ENCODE measurements at regions not wholly inside any gene's neighbourhood (a gene's known extent, or its start where the extent isn't known, plus 50 kb on each side); places are given as distances from the start of the nearest gene placed in this dataset.

DNA sequence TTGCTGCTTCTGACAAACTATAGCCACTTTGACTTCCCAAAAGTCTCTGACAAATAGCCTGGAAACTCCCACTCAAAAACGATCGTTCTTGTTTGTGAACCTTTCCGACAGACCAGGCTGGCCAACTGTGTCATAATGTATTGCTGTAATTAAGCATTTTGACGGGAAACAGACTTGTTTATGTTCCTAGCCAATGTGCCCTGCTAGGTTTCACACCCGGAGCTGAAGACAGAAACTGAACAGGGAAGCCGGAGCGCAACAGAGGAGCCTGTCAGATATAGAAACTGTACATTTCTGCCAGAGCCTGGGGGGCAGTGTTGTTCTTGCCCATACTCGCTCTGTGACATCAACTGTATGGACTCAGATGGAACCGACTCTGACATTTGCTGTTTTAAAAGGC lies 55.3 kb upstream of the C7orf33 start:
- Mint-ChIP-seq H3K36me3 (ENCODE audit: low read depth) (no peaks in the 10 kb centered on the region), H3K4me1 (no peaks in the 10 kb centered on the region), H3K4me3 (no peak overlapping the region), H3K27me3 (ENCODE audit: insufficient read depth, low read depth, poor library complexity) (no peaks in the 10 kb centered on the region), H3K9me3 (peaks cover 2% of the 10 kb centered on the region; the same call in 1 of the 3 replicates), H3K27ac (no peak overlapping the region)
- DNase-seq (ENCODE audit: low spot score) (no peak), ATAC-seq (no peak)
- H3K36me3 ChIP-seq (ENCODE audit: insufficient read depth), result no peaks in the 10 kb centered on the region
- H3K9me2 ChIP-seq (ENCODE audit: insufficient read depth), result no peaks in the 10 kb centered on the region
- no peaks in the 10 kb centered on the region for H3K27me3 ChIP-seq (ENCODE audit: insufficient read depth)
- no peaks in the 10 kb centered on the region for H4K20me1 ChIP-seq (replicated peaks; ENCODE audit: insufficient read depth)
- TF ChIP-seq, protein P1, sequence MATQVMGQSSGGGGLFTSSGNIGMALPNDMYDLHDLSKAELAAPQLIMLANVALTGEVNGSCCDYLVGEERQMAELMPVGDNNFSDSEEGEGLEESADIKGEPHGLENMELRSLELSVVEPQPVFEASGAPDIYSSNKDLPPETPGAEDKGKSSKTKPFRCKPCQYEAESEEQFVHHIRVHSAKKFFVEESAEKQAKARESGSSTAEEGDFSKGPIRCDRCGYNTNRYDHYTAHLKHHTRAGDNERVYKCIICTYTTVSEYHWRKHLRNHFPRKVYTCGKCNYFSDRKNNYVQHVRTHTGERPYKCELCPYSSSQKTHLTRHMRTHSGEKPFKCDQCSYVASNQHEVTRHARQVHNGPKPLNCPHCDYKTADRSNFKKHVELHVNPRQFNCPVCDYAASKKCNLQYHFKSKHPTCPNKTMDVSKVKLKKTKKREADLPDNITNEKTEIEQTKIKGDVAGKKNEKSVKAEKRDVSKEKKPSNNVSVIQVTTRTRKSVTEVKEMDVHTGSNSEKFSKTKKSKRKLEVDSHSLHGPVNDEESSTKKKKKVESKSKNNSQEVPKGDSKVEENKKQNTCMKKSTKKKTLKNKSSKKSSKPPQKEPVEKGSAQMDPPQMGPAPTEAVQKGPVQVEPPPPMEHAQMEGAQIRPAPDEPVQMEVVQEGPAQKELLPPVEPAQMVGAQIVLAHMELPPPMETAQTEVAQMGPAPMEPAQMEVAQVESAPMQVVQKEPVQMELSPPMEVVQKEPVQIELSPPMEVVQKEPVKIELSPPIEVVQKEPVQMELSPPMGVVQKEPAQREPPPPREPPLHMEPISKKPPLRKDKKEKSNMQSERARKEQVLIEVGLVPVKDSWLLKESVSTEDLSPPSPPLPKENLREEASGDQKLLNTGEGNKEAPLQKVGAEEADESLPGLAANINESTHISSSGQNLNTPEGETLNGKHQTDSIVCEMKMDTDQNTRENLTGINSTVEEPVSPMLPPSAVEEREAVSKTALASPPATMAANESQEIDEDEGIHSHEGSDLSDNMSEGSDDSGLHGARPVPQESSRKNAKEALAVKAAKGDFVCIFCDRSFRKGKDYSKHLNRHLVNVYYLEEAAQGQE (IDR thresholded peaks at IDR 0.05; ENCODE audit: unreplicated experiment), result no peak
- TF ChIP-seq JUNB (IDR thresholded peaks at IDR 0.05; ENCODE audit: unreplicated experiment) (no peak), EZH2 (IDR thresholded peaks at IDR 0.05; ENCODE audit: low read depth, unreplicated experiment) (no peak), ZNF114 (CRISPR knock-in tag; IDR thresholded peaks at IDR 0.05) (no peak), NANOG (IDR thresholded peaks at IDR 0.05; ENCODE audit: borderline replicate concordance) (no peak), CREB1 (CRISPR knock-in tag; IDR thresholded peaks at IDR 0.05; ENCODE audit: low read depth) (no peak), STAT1 (IDR thresholded peaks at IDR 0.05; ENCODE audit: unreplicated experiment) (no peak), EZH2phosphoT487 (IDR thresholded peaks at IDR 0.05; ENCODE audit: unreplicated experiment) (no peak), ZNF331 (CRISPR knock-in tag; IDR thresholded peaks at IDR 0.05; ENCODE audit: low read depth) (no peak), POLR2AphosphoS5 (IDR thresholded peaks at IDR 0.05; ENCODE audit: low read depth) (no peak)
- TF ChIP-seq, protein P2, sequence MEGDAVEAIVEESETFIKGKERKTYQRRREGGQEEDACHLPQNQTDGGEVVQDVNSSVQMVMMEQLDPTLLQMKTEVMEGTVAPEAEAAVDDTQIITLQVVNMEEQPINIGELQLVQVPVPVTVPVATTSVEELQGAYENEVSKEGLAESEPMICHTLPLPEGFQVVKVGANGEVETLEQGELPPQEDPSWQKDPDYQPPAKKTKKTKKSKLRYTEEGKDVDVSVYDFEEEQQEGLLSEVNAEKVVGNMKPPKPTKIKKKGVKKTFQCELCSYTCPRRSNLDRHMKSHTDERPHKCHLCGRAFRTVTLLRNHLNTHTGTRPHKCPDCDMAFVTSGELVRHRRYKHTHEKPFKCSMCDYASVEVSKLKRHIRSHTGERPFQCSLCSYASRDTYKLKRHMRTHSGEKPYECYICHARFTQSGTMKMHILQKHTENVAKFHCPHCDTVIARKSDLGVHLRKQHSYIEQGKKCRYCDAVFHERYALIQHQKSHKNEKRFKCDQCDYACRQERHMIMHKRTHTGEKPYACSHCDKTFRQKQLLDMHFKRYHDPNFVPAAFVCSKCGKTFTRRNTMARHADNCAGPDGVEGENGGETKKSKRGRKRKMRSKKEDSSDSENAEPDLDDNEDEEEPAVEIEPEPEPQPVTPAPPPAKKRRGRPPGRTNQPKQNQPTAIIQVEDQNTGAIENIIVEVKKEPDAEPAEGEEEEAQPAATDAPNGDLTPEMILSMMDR (conservative IDR thresholded peaks at IDR 0.05; ENCODE audit: low read depth in 2 of 2), result no peak
- TF ChIP-seq, protein P3, sequence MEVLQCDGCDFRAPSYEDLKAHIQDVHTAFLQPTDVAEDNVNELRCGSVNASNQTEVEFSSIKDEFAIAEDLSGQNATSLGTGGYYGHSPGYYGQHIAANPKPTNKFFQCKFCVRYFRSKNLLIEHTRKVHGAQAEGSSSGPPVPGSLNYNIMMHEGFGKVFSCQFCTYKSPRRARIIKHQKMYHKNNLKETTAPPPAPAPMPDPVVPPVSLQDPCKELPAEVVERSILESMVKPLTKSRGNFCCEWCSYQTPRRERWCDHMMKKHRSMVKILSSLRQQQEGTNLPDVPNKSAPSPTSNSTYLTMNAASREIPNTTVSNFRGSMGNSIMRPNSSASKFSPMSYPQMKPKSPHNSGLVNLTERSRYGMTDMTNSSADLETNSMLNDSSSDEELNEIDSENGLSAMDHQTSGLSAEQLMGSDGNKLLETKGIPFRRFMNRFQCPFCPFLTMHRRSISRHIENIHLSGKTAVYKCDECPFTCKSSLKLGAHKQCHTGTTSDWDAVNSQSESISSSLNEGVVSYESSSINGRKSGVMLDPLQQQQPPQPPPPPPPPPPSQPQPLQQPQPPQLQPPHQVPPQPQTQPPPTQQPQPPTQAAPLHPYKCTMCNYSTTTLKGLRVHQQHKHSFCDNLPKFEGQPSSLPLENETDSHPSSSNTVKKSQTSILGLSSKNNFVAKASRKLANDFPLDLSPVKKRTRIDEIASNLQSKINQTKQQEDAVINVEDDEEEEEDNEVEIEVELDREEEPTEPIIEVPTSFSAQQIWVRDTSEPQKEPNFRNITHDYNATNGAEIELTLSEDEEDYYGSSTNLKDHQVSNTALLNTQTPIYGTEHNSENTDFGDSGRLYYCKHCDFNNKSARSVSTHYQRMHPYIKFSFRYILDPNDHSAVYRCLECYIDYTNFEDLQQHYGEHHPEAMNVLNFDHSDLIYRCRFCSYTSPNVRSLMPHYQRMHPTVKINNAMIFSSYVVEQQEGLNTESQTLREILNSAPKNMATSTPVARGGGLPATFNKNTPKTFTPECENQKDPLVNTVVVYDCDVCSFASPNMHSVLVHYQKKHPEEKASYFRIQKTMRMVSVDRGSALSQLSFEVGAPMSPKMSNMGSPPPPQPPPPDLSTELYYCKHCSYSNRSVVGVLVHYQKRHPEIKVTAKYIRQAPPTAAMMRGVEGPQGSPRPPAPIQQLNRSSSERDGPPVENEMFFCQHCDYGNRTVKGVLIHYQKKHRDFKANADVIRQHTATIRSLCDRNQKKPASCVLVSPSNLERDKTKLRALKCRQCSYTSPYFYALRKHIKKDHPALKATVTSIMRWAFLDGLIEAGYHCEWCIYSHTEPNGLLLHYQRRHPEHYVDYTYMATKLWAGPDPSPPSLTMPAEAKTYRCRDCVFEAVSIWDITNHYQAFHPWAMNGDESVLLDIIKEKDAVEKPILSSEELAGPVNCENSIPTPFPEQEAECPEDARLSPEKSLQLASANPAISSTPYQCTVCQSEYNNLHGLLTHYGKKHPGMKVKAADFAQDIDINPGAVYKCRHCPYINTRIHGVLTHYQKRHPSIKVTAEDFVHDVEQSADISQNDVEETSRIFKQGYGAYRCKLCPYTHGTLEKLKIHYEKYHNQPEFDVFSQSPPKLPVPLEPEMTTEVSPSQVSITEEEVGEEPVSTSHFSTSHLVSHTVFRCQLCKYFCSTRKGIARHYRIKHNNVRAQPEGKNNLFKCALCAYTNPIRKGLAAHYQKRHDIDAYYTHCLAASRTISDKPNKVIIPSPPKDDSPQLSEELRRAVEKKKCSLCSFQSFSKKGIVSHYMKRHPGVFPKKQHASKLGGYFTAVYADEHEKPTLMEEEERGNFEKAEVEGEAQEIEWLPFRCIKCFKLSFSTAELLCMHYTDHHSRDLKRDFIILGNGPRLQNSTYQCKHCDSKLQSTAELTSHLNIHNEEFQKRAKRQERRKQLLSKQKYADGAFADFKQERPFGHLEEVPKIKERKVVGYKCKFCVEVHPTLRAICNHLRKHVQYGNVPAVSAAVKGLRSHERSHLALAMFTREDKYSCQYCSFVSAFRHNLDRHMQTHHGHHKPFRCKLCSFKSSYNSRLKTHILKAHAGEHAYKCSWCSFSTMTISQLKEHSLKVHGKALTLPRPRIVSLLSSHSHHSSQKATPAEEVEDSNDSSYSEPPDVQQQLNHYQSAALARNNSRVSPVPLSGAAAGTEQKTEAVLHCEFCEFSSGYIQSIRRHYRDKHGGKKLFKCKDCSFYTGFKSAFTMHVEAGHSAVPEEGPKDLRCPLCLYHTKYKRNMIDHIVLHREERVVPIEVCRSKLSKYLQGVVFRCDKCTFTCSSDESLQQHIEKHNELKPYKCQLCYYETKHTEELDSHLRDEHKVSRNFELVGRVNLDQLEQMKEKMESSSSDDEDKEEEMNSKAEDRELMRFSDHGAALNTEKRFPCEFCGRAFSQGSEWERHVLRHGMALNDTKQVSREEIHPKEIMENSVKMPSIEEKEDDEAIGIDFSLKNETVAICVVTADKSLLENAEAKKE (CRISPR knock-in tag; IDR thresholded peaks at IDR 0.05), result no peak
- TF ChIP-seq, protein P4, sequence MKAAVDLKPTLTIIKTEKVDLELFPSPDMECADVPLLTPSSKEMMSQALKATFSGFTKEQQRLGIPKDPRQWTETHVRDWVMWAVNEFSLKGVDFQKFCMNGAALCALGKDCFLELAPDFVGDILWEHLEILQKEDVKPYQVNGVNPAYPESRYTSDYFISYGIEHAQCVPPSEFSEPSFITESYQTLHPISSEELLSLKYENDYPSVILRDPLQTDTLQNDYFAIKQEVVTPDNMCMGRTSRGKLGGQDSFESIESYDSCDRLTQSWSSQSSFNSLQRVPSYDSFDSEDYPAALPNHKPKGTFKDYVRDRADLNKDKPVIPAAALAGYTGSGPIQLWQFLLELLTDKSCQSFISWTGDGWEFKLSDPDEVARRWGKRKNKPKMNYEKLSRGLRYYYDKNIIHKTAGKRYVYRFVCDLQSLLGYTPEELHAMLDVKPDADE (IDR thresholded peaks at IDR 0.05), result no peak
- 0 out of 2 replicates have a peak overlapping the region, but pooled peaks have one; percentile 38 for H2AFZ ChIP-seq
- H3K4me1 ChIP-seq (ENCODE audit: insufficient read depth), result no peaks in the 10 kb centered on the region
- no peak overlapping the region for H3K27ac ChIP-seq (ENCODE audit: low read depth)
- no peaks in the 10 kb centered on the region for H3F3A ChIP-seq (replicated peaks; ENCODE audit: low read depth)
- H3K4me3 ChIP-seq, result no peak overlapping the region
- H3K79me2 ChIP-seq (replicated peaks; ENCODE audit: insufficient read depth), result no peaks in the 10 kb centered on the region
- no peak overlapping the region for H3K4me2 ChIP-seq
